GM18907 (cell line): ENCODE measurements at regions not wholly inside any gene's neighbourhood (a gene's known extent, or its start where the extent isn't known, plus 50 kb on each side); places are given as distances from the start of the nearest gene placed in this dataset.

Source experiments
- ATAC-seq: cut with Tn5 transposase; IDR thresholded peaks from one replicate; pipeline ENCODE4 v1.9.1; 2021; ENCODE audit warnings: mild to moderate bottlenecking, moderate library complexity; ENCODE audit not compliant: unreplicated experiment

- ATAC-seq: no peak
These were observed 1278.0 kb upstream of the MAP3K7 start for GRCh38 chr6:91864911-91865310.

GRCh38 chr6:91860541-91861335 is 1273.9 kb upstream of the MAP3K7 start:
- ATAC-seq: no peak

- no peak for ATAC-seq
These were observed 1265.4 kb upstream of the MAP3K7 start for GRCh38 chr6:91852252-91852651.

- ATAC-seq: no peak
These were observed 1247.9 kb upstream of the MAP3K7 start for GRCh38 chr6:91834813-91835212.

GRCh38 chr6:91827151-91827550 is 1240.3 kb upstream of the MAP3K7 start:
- no peak for ATAC-seq

- no peak for ATAC-seq
These were observed 1239.3 kb upstream of the MAP3K7 start for GRCh38 chr6:91826128-91826527.

- ATAC-seq: no peak
These were observed 1237.5 kb upstream of the MAP3K7 start for GRCh38 chr6:91824331-91824730.

- no peak for ATAC-seq
These were observed 1235.7 kb upstream of the MAP3K7 start for GRCh38 chr6:91822581-91822980.

GRCh38 chr6:91816335-91816734 is 1229.5 kb upstream of the MAP3K7 start:
- no peak for ATAC-seq

- no peak for ATAC-seq
These were observed 1226.8 kb upstream of the MAP3K7 start for GRCh38 chr6:91813641-91814040.

GRCh38 chr6:91812596-91813274 is 1225.9 kb upstream of the MAP3K7 start:
- ATAC-seq: no peak

- no peak for ATAC-seq
These were observed 1218.1 kb upstream of the MAP3K7 start for GRCh38 chr6:91804981-91805380.

GRCh38 chr6:91802431-91802830 is 1215.6 kb upstream of the MAP3K7 start:
- no peak for ATAC-seq

GRCh38 chr6:91796603-91797002 is 1209.7 kb upstream of the MAP3K7 start:
- ATAC-seq: no peak

- ATAC-seq: no peak
These were observed 1201.6 kb upstream of the MAP3K7 start for GRCh38 chr6:91788501-91788900.

GRCh38 chr6:91786474-91787184 is 1199.8 kb upstream of the MAP3K7 start:
- no peak for ATAC-seq

- no peak for ATAC-seq
These were observed 1195.9 kb upstream of the MAP3K7 start for GRCh38 chr6:91782802-91783201.

- no peak for ATAC-seq
These were observed 1195.1 kb upstream of the MAP3K7 start for GRCh38 chr6:91781946-91782345.

GRCh38 chr6:91780270-91780669 is 1193.4 kb upstream of the MAP3K7 start:
- no peak for ATAC-seq

GRCh38 chr6:91761621-91762020 is 1174.7 kb upstream of the MAP3K7 start:
- ATAC-seq: no peak

- ATAC-seq: no peak
These were observed 1167.8 kb upstream of the MAP3K7 start for GRCh38 chr6:91754691-91755090.

GRCh38 chr6:91751526-91751925 is 1164.7 kb upstream of the MAP3K7 start:
- ATAC-seq: no peak
